HFFc6 (cell line): ENCODE measurements at regions not wholly inside any gene's neighbourhood (a gene's known extent, or its start where the extent isn't known, plus 50 kb on each side); places are given as distances from the start of the nearest gene placed in this dataset.

Source experiments
- DNase-seq: peaks from one replicate; pipeline ENCODE4 v3.0.0-alpha.2; 2018
- H3K27ac Mint-ChIP-seq: 2 replicates; pipeline ENCODE4 v1.8.0; 2020; ENCODE audit warnings: mild to moderate bottlenecking, mixed read lengths
- H3K27me3 Mint-ChIP-seq: 2 replicates; pipeline ENCODE4 v1.8.0; 2021; ENCODE audit warnings: mild to moderate bottlenecking, moderate library complexity, mixed read lengths; ENCODE audit not compliant: insufficient read depth
- H3K36me3 Mint-ChIP-seq: 2 replicates; pipeline ENCODE4 v1.8.0; 2021; ENCODE audit warnings: low read depth, mixed read lengths
- H3K4me1 Mint-ChIP-seq: 2 replicates; pipeline ENCODE4 v1.8.0; 2020; ENCODE audit warnings: low read depth, mixed read lengths
- H3K4me3 Mint-ChIP-seq: 2 replicates; pipeline ENCODE4 v1.8.0; 2020; ENCODE audit warnings: mild to moderate bottlenecking, moderate library complexity, mixed read lengths
- H3K9me3 Mint-ChIP-seq: 2 replicates; pipeline ENCODE4 v1.8.0; 2020; ENCODE audit warnings: mild to moderate bottlenecking, mixed read lengths
- CTCF ChIP-seq: fragments of 200-600 bp; sonication (generic); IDR thresholded peaks from 2 replicates; pipeline ENCODE4 v1.5.0; 2021; ENCODE audit warnings: antibody characterized with exemption, mild to moderate bottlenecking

GRCh38 chr2:215613280-215613679, 177.4 kb upstream of the FN1 start:
- TF ChIP-seq CTCF, result no peak
- DNase-seq, result peak; percentile 48
- Mint-ChIP-seq H3K27ac (peak overlapping the region; percentile 69), H3K27me3 (peaks cover 2% of the 10 kb centered on the region), H3K9me3 (no peaks in the 10 kb centered on the region), H3K4me3 (peak overlapping the region; percentile 24; the same call in 1 of the 2 replicates), H3K4me1 (peaks cover 66% of the 10 kb centered on the region), H3K36me3 (peaks cover 9% of the 10 kb centered on the region)

- no peak for TF ChIP-seq CTCF
- H3K27ac Mint-ChIP-seq, result peak overlapping the region; percentile 54
- H3K4me3 Mint-ChIP-seq, result peak overlapping the region; percentile 22
- H3K4me1 Mint-ChIP-seq, result peaks cover 64% of the 10 kb centered on the region
- peaks cover 2% of the 10 kb centered on the region for H3K27me3 Mint-ChIP-seq
- H3K9me3 Mint-ChIP-seq, result no peaks in the 10 kb centered on the region
- DNase-seq, result peak; percentile 32
- H3K36me3 Mint-ChIP-seq, result peaks cover 9% of the 10 kb centered on the region
These were observed 176.9 kb upstream of the FN1 start for GRCh38 chr2:215612786-215613185.

DNA sequence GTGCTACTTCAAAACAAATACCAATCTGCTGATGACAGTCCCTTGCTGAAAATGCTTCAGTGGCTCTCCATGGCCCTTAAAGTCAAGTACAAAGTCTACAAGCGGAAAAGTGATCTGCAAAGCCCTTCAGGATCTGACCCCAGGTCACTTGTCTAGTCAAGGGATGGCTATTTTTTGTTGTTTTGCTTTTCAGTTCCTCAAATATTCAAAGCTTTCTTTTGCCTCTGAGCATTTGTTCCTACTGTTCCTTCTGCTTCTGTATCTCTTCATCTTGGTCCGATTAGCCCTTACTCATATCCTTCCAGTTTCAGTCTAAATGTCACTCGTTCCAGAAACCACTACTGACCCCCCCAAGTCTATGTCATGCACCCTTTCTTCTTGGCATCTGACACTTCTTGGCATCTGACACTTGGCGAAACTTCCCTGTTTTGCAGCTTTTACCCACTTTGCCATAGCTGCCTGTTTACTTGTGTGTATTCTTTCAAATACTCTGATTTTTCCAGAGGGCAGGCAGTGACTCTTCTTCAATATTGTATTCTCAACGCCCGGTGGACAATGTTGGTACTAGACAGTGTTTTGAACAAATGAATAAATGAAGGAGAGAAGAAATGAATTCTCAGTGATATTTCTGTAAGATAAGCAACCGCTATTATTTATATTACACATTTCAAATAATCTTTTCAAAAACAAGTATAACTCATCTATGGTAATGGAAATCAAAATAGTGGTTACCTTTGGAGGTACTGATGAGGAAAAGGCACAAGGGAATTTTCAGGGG, 175.9 kb upstream of the FN1 start:
- H3K4me1 Mint-ChIP-seq, result peaks cover 65% of the 10 kb centered on the region
- H3K4me3 Mint-ChIP-seq, result no peak overlapping the region
- no peaks in the 10 kb centered on the region for H3K9me3 Mint-ChIP-seq
- H3K27me3 Mint-ChIP-seq, result peaks cover 2% of the 10 kb centered on the region; the same call in 1 of the 2 replicates
- peak; percentile 46 for TF ChIP-seq CTCF
- DNase-seq, result no peak
- H3K27ac Mint-ChIP-seq, result no peak overlapping the region
- H3K36me3 Mint-ChIP-seq, result peaks cover 4% of the 10 kb centered on the region; the same call in 1 of the 2 replicates

- peak; percentile 70 for DNase-seq
- H3K9me3 Mint-ChIP-seq, result no peaks in the 10 kb centered on the region
- TF ChIP-seq CTCF, result no peak
These were observed 173.5 kb upstream of the FN1 start for GRCh38 chr2:215609089-215610032.

DNA sequence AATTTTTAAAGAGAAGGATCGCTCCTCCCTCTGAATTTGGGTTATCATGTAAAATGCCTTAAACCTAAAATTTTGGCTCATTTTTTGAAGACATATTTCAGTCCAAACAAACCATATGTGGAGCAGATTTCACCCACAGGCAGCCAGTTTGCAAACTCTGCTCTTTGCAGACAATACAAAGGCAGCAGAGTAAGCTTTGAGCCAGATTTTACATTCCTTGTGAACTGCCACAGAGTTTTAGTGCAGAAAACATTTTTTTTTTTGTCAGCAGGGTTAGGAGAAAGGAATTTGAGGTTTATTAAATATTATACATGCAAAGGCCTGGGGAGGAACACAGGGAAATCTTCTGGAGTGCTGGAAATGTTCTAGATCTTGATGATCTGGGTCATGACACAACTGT, 171.9 kb upstream of the FN1 start:
- peak; percentile 28 for DNase-seq
- Mint-ChIP-seq H3K4me1 (peaks cover 69% of the 10 kb centered on the region), H3K27ac (0 out of 2 replicates have a peak overlapping the region, but pooled peaks have one; percentile 11), H3K9me3 (no peaks in the 10 kb centered on the region; the same call in 1 of the 2 replicates), H3K27me3 (0 out of 2 replicates have a peak, but pooled peaks cover 3% of the 10 kb centered on the region), H3K36me3 (peaks cover 21% of the 10 kb centered on the region), H3K4me3 (no peak overlapping the region)
- TF ChIP-seq CTCF, result no peak

More at GRCh38 chr2:215609089-215610032, 173.5 kb upstream of the FN1 start:
- no peaks in the 10 kb centered on the region for H3K27me3 Mint-ChIP-seq
- peaks cover 8% of the 10 kb centered on the region; the same call in 1 of the 2 replicates for H3K36me3 Mint-ChIP-seq
- H3K27ac Mint-ChIP-seq, result peak overlapping the region; percentile 65
- peak overlapping the region; percentile 29 for H3K4me3 Mint-ChIP-seq
- peaks cover 68% of the 10 kb centered on the region for H3K4me1 Mint-ChIP-seq
